Right ventricle myocardium superior (tissue), 1 donor: ENCODE measurements at regions not wholly inside any gene's neighbourhood (a gene's known extent, or its start where the extent isn't known, plus 50 kb on each side); places are given as distances from the start of the nearest gene placed in this dataset.

ENCODE experiments used
- ATAC-seq: fragments of 200-7000 bp; cut with Tn5 transposase; one replicate; pipeline ENCODE4 v1.9.1; 2020; ENCODE audit warnings: mild to moderate bottlenecking; ENCODE audit not compliant: poor library complexity
- DNase-seq: peaks from one replicate; pipeline ENCODE4 v3.0.0-alpha.2; 2020
- intact Hi-C: fragments of 100-400 bp; cut with DNase I; formaldehyde crosslinking; loops from one replicate; pipeline ENCODE4 v1.11.2; 2022
- donor health status: DM: no; HTN: yes; CAD: no; lungs with severe emphysema.

GRCh38 chr3:124397088-124397487 is 333.2 kb upstream of the UMPS start:
- ATAC-seq = no peak

GRCh38 chr3:124398594-124398993 is 331.7 kb upstream of the UMPS start:
- DNase-seq (no peak), ATAC-seq (no peak)
- intact Hi-C loops = no loop called here

More at GRCh38 chr3:124397088-124397487, 333.2 kb upstream of the UMPS start:
- DNase-seq = no peak
- intact Hi-C loops = no loop called here

GRCh38 chr3:124401843-124402242 is 328.4 kb upstream of the UMPS start:
- intact Hi-C loops = no loop called here
- no peak for ATAC-seq
- DNase-seq = no peak

- intact Hi-C loops = no loop called here
- DNase-seq = no peak
- ATAC-seq = no peak
These were observed 327.5 kb upstream of the UMPS start for GRCh38 chr3:124402791-124403190.

GRCh38 chr3:124404621-124405020 is 325.6 kb upstream of the UMPS start:
- no peak for ATAC-seq

GRCh38 chr3:124407260-124407659 is 323.0 kb upstream of the UMPS start:
- intact Hi-C loops = no loop called here
- ATAC-seq (no peak), DNase-seq (no peak)

More at GRCh38 chr3:124404621-124405020, 325.6 kb upstream of the UMPS start:
- DNase-seq = no peak
- intact Hi-C loops = no loop called here

- ATAC-seq (no peak), DNase-seq (no peak)
- intact Hi-C loops = no loop called here
These were observed 320.5 kb upstream of the UMPS start for GRCh38 chr3:124409650-124410275.

GRCh38 chr3:124410471-124410870 is 319.8 kb upstream of the UMPS start:
- intact Hi-C loops = no loop called here
- no peak for DNase-seq
- no peak for ATAC-seq

GRCh38 chr3:124411728-124412127 is 318.5 kb upstream of the UMPS start:
- intact Hi-C loops = no loop called here
- ATAC-seq (no peak), DNase-seq (no peak)

- ATAC-seq = no peak
- intact Hi-C loops = no loop called here
These were observed 317.6 kb upstream of the UMPS start for GRCh38 chr3:124412644-124413043.

GRCh38 chr3:124413393-124413792 is 316.9 kb upstream of the UMPS start:
- DNase-seq = no peak

More at GRCh38 chr3:124412644-124413043, 317.6 kb upstream of the UMPS start:
- no peak for DNase-seq

GRCh38 chr3:124413989-124414598 is 316.2 kb upstream of the UMPS start:
- DNase-seq (no peak), ATAC-seq (no peak)
- intact Hi-C loops = no loop called here

More at GRCh38 chr3:124413393-124413792, 316.9 kb upstream of the UMPS start:
- intact Hi-C loops = no loop called here
- no peak for ATAC-seq

GRCh38 chr3:124415446-124415960 is 314.7 kb upstream of the UMPS start:
- DNase-seq (no peak), ATAC-seq (no peak)
- intact Hi-C loops = no loop called here

- intact Hi-C loops = no loop called here
- ATAC-seq (no peak), DNase-seq (no peak)
These were observed 310.9 kb upstream of the UMPS start for GRCh38 chr3:124419303-124419702.

- ATAC-seq (peak; percentile 70), DNase-seq (no peak)
- intact Hi-C loops = no loop called here
These were observed 309.9 kb upstream of the UMPS start for GRCh38 chr3:124420392-124420791.

GRCh38 chr3:124422805-124423204 is 307.4 kb upstream of the UMPS start:
- no peak for DNase-seq
- intact Hi-C loops = no loop called here
- ATAC-seq = no peak

GRCh38 chr3:124424396-124424795 is 305.9 kb upstream of the UMPS start:
- ATAC-seq (no peak), DNase-seq (no peak)
- intact Hi-C loops = no loop called here

- intact Hi-C loops = no loop called here
- DNase-seq (no peak), ATAC-seq (no peak)
These were observed 304.3 kb upstream of the UMPS start for GRCh38 chr3:124425972-124426371.

- DNase-seq (no peak), ATAC-seq (no peak)
- intact Hi-C loops = no loop called here
These were observed 301.7 kb upstream of the UMPS start for GRCh38 chr3:124428372-124429128.
